ENCODE measurements at regions not wholly inside any gene's neighbourhood (a gene's known extent, or its start where the extent isn't known, plus 50 kb on each side); places are given as distances from the start of the nearest gene placed in this dataset.

DNA sequence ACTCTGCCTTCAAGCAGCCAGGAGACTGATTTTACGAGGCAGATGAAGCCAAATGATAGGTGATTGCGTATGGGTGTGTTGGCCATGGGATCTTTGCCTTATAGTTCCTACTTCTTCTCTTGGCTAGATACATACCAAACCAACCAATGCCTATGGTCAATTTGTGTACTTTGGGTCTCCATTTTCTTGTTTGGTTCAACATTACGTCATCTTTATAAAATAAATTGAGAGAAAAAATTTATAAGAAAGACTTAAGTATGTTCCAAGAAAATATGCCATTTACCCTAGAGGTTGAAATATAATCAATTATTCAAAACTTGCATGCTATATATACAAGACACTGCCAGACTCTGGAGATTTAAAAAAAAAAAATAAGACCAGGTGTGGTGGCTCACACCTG lies 150.9 kb downstream of the SP3 start:
- H3K4me3 ChIP-seq = no peak overlapping the region
- no peak for ATAC-seq
- H3K36me3 ChIP-seq = no peaks in the 10 kb centered on the region
- no peaks in the 10 kb centered on the region for H3K9me3 ChIP-seq
- in situ Hi-C loops (cut with MboI; ENCODE audit: low sequenced_read_pairs in 4 of 4) = no loop called here
- H3K27me3 ChIP-seq = no peaks in the 10 kb centered on the region
- H3K4me1 ChIP-seq = no peaks in the 10 kb centered on the region
- TF ChIP-seq, protein P1, sequence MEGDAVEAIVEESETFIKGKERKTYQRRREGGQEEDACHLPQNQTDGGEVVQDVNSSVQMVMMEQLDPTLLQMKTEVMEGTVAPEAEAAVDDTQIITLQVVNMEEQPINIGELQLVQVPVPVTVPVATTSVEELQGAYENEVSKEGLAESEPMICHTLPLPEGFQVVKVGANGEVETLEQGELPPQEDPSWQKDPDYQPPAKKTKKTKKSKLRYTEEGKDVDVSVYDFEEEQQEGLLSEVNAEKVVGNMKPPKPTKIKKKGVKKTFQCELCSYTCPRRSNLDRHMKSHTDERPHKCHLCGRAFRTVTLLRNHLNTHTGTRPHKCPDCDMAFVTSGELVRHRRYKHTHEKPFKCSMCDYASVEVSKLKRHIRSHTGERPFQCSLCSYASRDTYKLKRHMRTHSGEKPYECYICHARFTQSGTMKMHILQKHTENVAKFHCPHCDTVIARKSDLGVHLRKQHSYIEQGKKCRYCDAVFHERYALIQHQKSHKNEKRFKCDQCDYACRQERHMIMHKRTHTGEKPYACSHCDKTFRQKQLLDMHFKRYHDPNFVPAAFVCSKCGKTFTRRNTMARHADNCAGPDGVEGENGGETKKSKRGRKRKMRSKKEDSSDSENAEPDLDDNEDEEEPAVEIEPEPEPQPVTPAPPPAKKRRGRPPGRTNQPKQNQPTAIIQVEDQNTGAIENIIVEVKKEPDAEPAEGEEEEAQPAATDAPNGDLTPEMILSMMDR (IDR thresholded peaks at IDR 0.05 in 4 of 5, conservative IDR thresholded peaks at IDR 0.05 in 1 of 5) = no peak
- no peak for TF ChIP-seq POLR2A (IDR thresholded peaks at IDR 0.05)
- H3K27ac ChIP-seq = no peak overlapping the region
- intact Hi-C loops (cut with DNase I; ENCODE audit: low total_unique reads) = no loop called here
- DNase-seq = no peak

DNA sequence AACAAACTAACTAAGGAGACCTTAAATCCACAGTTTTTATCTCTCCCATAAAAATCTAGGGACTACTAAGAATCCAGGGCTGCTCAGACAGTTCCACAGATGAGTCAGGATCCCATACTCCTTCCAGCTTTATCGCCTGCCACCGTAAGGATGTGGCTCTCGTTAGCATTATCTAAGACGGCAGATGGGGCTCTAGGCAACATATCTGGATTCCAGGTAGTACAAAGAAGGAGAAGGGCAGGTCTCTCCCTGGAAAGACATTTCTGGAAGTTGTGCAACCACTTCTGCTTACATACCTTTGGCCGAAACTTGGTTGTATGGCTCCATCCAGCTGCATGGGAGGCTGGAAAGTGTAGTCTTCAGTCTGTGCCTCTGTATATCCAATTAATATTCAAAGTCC lies 149.4 kb downstream of the SP3 start:
- no peak for ATAC-seq
- no peaks in the 10 kb centered on the region for H3K4me1 ChIP-seq
- no peak for DNase-seq
- no peak overlapping the region for H3K27ac ChIP-seq
- no peak overlapping the region for H3K4me3 ChIP-seq
- H3K36me3 ChIP-seq = no peaks in the 10 kb centered on the region
- no peaks in the 10 kb centered on the region for H3K9me3 ChIP-seq
- TF ChIP-seq POLR2A (IDR thresholded peaks at IDR 0.05) = no peak
- TF ChIP-seq, protein P1 (IDR thresholded peaks at IDR 0.05 in 4 of 5, conservative IDR thresholded peaks at IDR 0.05 in 1 of 5) = no peak
- intact Hi-C loops (cut with DNase I; ENCODE audit: low total_unique reads) = no loop called here
- H3K27me3 ChIP-seq = no peaks in the 10 kb centered on the region
- in situ Hi-C loops (cut with MboI; ENCODE audit: low sequenced_read_pairs in 4 of 4) = no loop called here

DNA sequence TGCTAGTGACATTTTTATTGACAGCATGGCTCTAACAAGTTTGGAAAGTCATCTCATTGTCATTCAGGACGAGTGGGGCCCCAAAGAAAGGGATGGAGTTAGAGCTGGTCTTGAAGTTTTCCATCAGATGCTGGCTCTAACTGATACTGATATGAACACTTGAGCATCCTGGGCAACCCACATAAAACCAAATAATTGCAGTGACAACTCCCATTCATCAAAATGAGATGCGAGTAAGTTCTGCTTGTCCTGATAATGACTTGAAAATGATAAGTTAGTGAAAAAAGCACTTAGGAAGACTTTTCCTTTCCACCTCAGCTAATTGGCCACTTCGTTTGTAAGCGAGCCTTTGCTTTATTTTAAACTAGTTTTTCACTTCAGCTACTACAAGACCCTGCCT lies 147.6 kb downstream of the SP3 start:
- Histone ChIP-seq H3K9me3 (no peaks in the 10 kb centered on the region), H3K27me3 (no peaks in the 10 kb centered on the region), H3K27ac (no peak overlapping the region), H3K4me1 (no peaks in the 10 kb centered on the region), H3K36me3 (no peaks in the 10 kb centered on the region), H3K4me3 (no peak overlapping the region)
- no peak for ATAC-seq
- intact Hi-C loops (cut with DNase I; ENCODE audit: low total_unique reads) = no loop called here
- in situ Hi-C loops (cut with MboI; ENCODE audit: low sequenced_read_pairs in 4 of 4) = no loop called here
- DNase-seq = no peak
- TF ChIP-seq, protein P1 (IDR thresholded peaks at IDR 0.05 in 4 of 5, conservative IDR thresholded peaks at IDR 0.05 in 1 of 5) = no peak
- TF ChIP-seq POLR2A (IDR thresholded peaks at IDR 0.05) = no peak

DNA sequence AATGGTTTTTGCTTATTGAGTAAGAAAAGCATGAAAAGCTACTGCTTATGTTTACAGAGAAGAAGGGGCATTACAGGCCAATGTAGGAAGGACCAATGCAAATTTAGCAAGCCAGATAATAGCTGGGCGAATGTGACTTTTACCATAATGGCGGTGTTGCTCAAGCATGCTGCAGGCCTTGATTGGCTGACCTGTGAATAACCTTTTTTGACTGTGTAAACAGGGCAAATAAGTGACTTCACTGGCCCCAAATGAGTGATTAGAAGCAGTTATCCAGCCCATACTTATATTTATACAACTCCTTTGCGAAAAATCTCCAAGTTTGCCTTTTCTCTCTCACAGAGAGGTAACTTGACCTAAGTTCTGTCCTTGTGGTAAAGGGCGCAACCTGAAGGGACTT lies 146.9 kb downstream of the SP3 start:
- intact Hi-C loops (cut with DNase I; ENCODE audit: low total_unique reads) (no loop called here), in situ Hi-C loops (cut with MboI; ENCODE audit: low sequenced_read_pairs in 4 of 4) (no loop called here)
- Histone ChIP-seq H3K9me3 (no peaks in the 10 kb centered on the region), H3K4me1 (no peaks in the 10 kb centered on the region), H3K4me3 (no peak overlapping the region), H3K36me3 (no peaks in the 10 kb centered on the region), H3K27ac (no peak overlapping the region), H3K27me3 (no peaks in the 10 kb centered on the region)
- DNase-seq = no peak
- TF ChIP-seq POLR2A (IDR thresholded peaks at IDR 0.05) = no peak
- ATAC-seq = no peak

DNA sequence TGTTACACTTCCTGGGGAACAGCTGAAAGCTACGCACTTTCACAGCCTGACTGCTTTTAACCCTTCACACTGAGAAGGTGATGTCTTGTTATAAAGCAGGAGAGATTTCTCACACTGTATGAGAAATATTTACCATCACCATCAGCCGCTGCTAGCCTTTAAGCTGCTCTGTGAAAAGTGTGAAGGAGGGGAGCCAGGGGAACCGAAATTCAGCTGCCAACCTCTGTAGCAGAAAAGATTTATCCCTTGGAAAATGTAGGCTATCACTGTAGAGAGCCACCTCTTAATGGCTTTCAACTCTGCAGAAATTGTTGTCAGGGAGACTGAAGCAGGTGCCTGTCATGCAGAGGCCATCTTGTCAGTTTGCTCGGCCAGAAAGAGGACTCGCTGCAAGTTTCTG lies 145.3 kb downstream of the SP3 start:
- H3K27ac ChIP-seq = no peak overlapping the region
- intact Hi-C loops (cut with DNase I; ENCODE audit: low total_unique reads) = no loop called here
- in situ Hi-C loops (cut with MboI; ENCODE audit: low sequenced_read_pairs in 4 of 4) = no loop called here
- no peaks in the 10 kb centered on the region for H3K4me1 ChIP-seq
- DNase-seq (no peak), ATAC-seq (no peak)
- no peaks in the 10 kb centered on the region for H3K36me3 ChIP-seq
- H3K4me3 ChIP-seq = no peak overlapping the region
- H3K9me3 ChIP-seq = no peaks in the 10 kb centered on the region
- no peaks in the 10 kb centered on the region for H3K27me3 ChIP-seq
- TF ChIP-seq, protein P1 (IDR thresholded peaks at IDR 0.05 in 4 of 5, conservative IDR thresholded peaks at IDR 0.05 in 1 of 5) = no peak
- no peak for TF ChIP-seq POLR2A (IDR thresholded peaks at IDR 0.05)
